Type B pancreatic cell (in vitro differentiated cells): ENCODE measurements at regions not wholly inside any gene's neighbourhood (a gene's known extent, or its start where the extent isn't known, plus 50 kb on each side); places are given as distances from the start of the nearest gene placed in this dataset.

Experiments used
- DNase-seq: peaks from one replicate; pipeline ENCODE4 v3.0.0; 2021; ENCODE audit warnings: mixed read lengths; ENCODE audit not compliant: unreplicated experiment; ENCODE audit errors: extremely low spot score
- H3K27ac Mint-ChIP-seq: 2 replicates; pipeline ENCODE4 v1.8.0; 2021; ENCODE audit warnings: mild to moderate bottlenecking, mixed read lengths
- H3K27me3 Mint-ChIP-seq: 2 replicates; pipeline ENCODE4 v1.8.0; 2021; ENCODE audit warnings: mixed read lengths
- H3K36me3 Mint-ChIP-seq: 2 replicates; pipeline ENCODE4 v1.8.0; 2021; ENCODE audit warnings: mixed read lengths
- H3K4me1 Mint-ChIP-seq: one replicate; pipeline ENCODE4 v1.8.0; 2021; ENCODE audit warnings: mixed read lengths; ENCODE audit not compliant: unreplicated experiment
- H3K4me3 Mint-ChIP-seq: 2 replicates; pipeline ENCODE4 v1.8.0; 2021; ENCODE audit warnings: mild to moderate bottlenecking, mixed read lengths
- H3K9me3 Mint-ChIP-seq: 2 replicates; pipeline ENCODE4 v1.8.0; 2021; ENCODE audit warnings: mixed read lengths
- CTCF ChIP-seq: fragments of 200-600 bp; sonication (generic); conservative IDR thresholded peaks from 2 replicates; pipeline ENCODE4 v1.5.0; 2021; ENCODE audit warnings: antibody characterized with exemption, mild to moderate bottlenecking

- TF ChIP-seq CTCF: no peak
- Mint-ChIP-seq H3K36me3 (no peaks in the 10 kb centered on the region), H3K27ac (no peak overlapping the region)
Observed at GRCh38 chr7:19465861-19466260, 243.0 kb downstream of the POLR1F start.

GRCh38 chr7:19464751-19465150, 244.1 kb downstream of the POLR1F start:
- H3K4me3 Mint-ChIP-seq: no peak overlapping the region
- no peak overlapping the region for H3K27ac Mint-ChIP-seq
- no peaks in the 10 kb centered on the region for H3K9me3 Mint-ChIP-seq
- H3K36me3 Mint-ChIP-seq: no peaks in the 10 kb centered on the region
- H3K4me1 Mint-ChIP-seq: no peaks in the 10 kb centered on the region
- no peak for DNase-seq
- no peak for TF ChIP-seq CTCF
- H3K27me3 Mint-ChIP-seq: no peaks in the 10 kb centered on the region

More at GRCh38 chr7:19465861-19466260, 243.0 kb downstream of the POLR1F start:
- no peak overlapping the region for H3K4me3 Mint-ChIP-seq
- no peaks in the 10 kb centered on the region for H3K9me3 Mint-ChIP-seq
- no peaks in the 10 kb centered on the region for H3K27me3 Mint-ChIP-seq
- DNase-seq: no peak
- no peaks in the 10 kb centered on the region for H3K4me1 Mint-ChIP-seq

- no peaks in the 10 kb centered on the region for H3K9me3 Mint-ChIP-seq
- TF ChIP-seq CTCF: no peak
- H3K36me3 Mint-ChIP-seq: no peaks in the 10 kb centered on the region
- H3K4me3 Mint-ChIP-seq: no peak overlapping the region
- H3K27ac Mint-ChIP-seq: no peak overlapping the region
- no peaks in the 10 kb centered on the region for H3K27me3 Mint-ChIP-seq
- no peaks in the 10 kb centered on the region for H3K4me1 Mint-ChIP-seq
- no peak for DNase-seq
Observed at GRCh38 chr7:19464241-19464640, 244.6 kb downstream of the POLR1F start.

GRCh38 chr7:19463581-19463980, 245.3 kb downstream of the POLR1F start:
- DNase-seq: no peak
- no peak for TF ChIP-seq CTCF
- H3K4me1 Mint-ChIP-seq: no peaks in the 10 kb centered on the region
- H3K9me3 Mint-ChIP-seq: no peaks in the 10 kb centered on the region
- H3K4me3 Mint-ChIP-seq: no peak overlapping the region
- H3K36me3 Mint-ChIP-seq: no peaks in the 10 kb centered on the region
- no peaks in the 10 kb centered on the region for H3K27me3 Mint-ChIP-seq
- H3K27ac Mint-ChIP-seq: no peak overlapping the region

GRCh38 chr7:19455623-19456022, 253.2 kb downstream of the POLR1F start:
- H3K4me3 Mint-ChIP-seq: no peak overlapping the region
- no peak for TF ChIP-seq CTCF
- no peaks in the 10 kb centered on the region for H3K36me3 Mint-ChIP-seq
- DNase-seq: no peak
- no peaks in the 10 kb centered on the region for H3K27me3 Mint-ChIP-seq
- peaks cover 7% of the 10 kb centered on the region for H3K9me3 Mint-ChIP-seq
- no peaks in the 10 kb centered on the region for H3K4me1 Mint-ChIP-seq
- no peak overlapping the region for H3K27ac Mint-ChIP-seq

- H3K27me3 Mint-ChIP-seq: no peaks in the 10 kb centered on the region
- no peak for TF ChIP-seq CTCF
- H3K9me3 Mint-ChIP-seq: peaks cover 10% of the 10 kb centered on the region
- no peak overlapping the region for H3K4me3 Mint-ChIP-seq
- no peak overlapping the region for H3K27ac Mint-ChIP-seq
- no peaks in the 10 kb centered on the region for H3K4me1 Mint-ChIP-seq
- no peak for DNase-seq
- no peaks in the 10 kb centered on the region for H3K36me3 Mint-ChIP-seq
Observed at GRCh38 chr7:19448091-19448490, 260.7 kb downstream of the POLR1F start.
